Cerebellar nuclear complex (tissue), 1 donor: ENCODE measurements at regions not wholly inside any gene's neighbourhood (a gene's known extent, or its start where the extent isn't known, plus 50 kb on each side); places are given as distances from the start of the nearest gene placed in this dataset.

ENCODE experiments used
- DNase-seq, 2 experiments: peaks; one replicate each; lab custom pipeline; 2025; lab: John Stamatoyannopoulos, UW

DNA sequence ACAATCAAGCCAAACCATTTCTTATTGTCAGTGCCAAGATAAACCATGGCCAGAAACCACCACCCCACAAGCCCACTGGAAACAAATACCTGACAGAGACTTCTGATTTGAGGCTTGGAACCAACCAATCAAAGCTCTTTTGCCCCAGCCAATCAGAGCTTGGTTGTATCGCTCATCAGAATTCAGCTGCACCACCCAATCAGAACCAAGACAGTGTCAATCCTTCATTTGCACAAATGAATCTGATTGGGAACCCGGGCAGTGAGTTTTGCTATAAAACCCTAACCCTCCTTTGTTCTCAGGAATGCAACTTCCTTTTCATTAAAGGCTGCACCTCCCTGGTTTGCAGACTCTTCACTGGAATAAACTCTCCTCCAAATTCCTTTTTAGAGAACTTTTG is 87.4 kb downstream of the ELAPOR2 start:
- no peak for DNase-seq

GRCh38 chr7:86970986-86971385 is 88.5 kb downstream of the ELAPOR2 start:
- DNase-seq = no peak

DNA sequence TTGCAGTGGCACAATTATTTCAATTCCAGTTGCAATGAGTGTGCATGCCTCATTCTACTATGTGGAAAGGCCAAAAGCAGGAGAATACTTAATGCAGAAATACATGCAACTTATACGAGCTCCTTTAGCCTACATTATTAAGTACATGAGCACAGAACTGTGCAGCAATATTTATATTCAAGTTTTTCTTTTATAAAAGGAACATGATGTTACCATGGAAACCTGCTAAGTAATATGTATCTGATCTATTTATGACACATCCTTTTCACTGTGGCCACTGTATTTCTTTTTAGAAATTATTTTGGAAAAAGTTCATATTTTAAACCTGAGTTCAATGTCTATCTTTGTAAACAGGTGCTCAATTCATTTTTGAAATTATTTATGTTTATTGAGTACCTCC is 88.9 kb downstream of the ELAPOR2 start:
- no peak for DNase-seq

GRCh38 chr7:86969865-86970264 is 89.6 kb downstream of the ELAPOR2 start:
- DNase-seq = no peak

- DNase-seq = no peak
Observed at GRCh38 chr7:86968618-86969017, 90.8 kb downstream of the ELAPOR2 start.

GRCh38 chr7:86966916-86967315 is 92.5 kb downstream of the ELAPOR2 start:
- DNase-seq = no peak

DNA sequence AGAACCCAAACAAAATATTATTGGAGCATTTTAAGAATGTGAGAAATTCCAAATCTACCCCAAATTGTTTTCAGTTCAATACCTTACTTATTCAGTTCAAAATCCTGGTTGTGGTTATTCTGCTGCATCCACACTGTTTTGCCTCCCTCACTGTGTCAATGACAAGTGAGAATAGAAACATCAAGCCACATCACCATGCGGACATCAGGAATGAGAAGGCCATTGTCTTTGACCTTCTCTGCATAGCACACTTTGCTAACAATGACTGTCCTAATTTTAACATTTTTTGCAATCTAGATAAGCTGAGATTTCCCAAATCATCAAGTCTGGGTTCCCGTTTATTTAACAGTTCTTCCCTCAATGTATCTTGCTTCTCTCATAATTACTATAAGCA is 93.7 kb downstream of the ELAPOR2 start:
- DNase-seq = no peak

DNA sequence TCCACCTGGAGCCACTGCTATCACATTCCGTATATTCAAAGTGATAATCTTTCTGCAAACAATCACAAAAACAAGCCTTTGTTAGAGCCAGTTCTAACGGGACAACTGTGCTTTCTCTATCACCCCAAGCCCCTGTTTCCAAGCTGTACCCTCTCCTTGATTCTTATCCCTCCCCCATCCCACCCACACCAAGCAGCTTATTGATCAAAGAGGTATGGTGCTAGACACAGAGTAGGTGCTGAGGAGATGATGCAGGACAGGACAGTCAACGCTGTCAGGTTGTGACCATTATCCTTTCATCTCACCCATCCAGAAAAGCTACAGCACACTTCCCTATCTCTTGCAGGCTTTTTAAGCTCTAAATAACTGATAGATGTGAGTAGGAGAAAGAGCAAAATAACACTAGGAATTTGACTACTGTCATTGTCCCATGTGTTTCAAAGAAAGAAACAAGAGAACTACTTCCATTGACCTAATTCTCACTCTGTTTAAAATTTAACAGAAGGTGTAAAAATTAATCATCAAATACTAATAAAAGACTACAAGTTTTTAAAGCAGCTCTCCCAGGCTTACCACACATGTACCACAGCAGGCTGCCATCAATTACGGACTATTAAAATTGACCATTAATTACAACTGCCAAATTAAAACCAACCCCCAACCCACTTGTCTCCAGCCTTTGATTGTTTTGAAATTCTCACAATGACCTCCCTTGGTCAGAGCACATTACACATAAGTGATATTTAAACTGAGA is 94.3 kb downstream of the ELAPOR2 start:
- DNase-seq = no peak

GRCh38 chr7:86963599-86964230 is 95.7 kb downstream of the ELAPOR2 start:
- no peak for DNase-seq

DNA sequence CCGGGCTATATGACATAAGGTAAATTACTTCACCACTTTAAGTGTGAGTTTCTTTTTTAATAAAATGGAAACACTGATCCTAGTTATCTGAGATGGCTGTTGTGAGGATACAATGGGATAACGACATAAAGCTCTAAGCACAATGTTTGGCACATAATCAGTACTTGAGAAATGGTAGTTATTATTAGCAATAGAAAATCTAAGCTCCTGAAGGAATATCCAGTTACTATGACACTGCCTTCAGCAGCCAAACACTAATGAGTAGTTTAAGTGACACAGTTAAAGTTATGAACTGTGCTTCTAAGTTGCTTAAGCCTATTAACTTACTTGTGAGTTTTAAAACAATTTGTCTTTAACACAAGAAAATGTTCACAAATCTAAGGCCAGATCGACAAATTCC is 96.8 kb downstream of the ELAPOR2 start:
- DNase-seq = no peak

- DNase-seq = no peak
Observed at GRCh38 chr7:86961686-86962085, 97.8 kb downstream of the ELAPOR2 start.

- no peak for DNase-seq
Observed at GRCh38 chr7:86958380-86958779, 101.1 kb downstream of the ELAPOR2 start.

DNA sequence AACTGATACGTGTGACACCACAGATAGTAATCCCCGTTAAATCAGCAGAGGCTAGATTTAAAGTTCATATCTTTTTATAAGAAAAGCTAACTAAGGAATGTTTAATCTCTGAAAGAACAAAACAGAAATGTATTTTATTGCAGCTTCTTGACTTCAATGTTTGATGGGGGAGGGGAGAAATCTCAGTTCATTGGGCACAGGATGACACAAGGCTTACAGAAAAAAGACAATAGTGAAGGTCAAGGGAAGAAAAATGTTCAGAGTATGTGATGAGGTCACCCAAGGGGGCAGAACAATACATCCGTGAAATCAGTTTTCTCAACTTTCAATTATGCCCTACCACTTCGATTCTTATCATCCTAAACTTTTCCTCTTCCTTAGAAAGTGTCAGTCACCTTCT is 102.9 kb downstream of the ELAPOR2 start:
- DNase-seq = no peak

- DNase-seq = no peak
Observed at GRCh38 chr7:86955895-86956503, 103.5 kb downstream of the ELAPOR2 start.

DNA sequence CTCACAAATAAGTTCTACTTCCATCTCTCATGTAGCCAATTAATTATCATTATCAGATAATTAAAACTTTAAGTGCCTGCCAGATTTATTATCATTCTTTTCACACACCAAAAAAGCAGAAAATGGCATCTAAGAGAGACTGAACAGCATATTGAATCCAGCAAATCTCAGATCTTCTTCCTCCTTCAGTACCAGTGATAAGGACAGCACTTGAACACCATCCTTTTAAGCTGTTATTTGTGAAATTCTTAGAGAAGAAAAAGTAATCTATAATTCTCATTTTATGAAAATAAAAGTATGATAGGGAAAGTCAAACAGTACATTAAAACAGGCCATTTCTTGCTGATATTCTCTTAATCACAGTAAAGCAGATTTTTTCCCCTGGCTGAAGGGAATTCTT is 104.5 kb downstream of the ELAPOR2 start:
- no peak for DNase-seq

DNA sequence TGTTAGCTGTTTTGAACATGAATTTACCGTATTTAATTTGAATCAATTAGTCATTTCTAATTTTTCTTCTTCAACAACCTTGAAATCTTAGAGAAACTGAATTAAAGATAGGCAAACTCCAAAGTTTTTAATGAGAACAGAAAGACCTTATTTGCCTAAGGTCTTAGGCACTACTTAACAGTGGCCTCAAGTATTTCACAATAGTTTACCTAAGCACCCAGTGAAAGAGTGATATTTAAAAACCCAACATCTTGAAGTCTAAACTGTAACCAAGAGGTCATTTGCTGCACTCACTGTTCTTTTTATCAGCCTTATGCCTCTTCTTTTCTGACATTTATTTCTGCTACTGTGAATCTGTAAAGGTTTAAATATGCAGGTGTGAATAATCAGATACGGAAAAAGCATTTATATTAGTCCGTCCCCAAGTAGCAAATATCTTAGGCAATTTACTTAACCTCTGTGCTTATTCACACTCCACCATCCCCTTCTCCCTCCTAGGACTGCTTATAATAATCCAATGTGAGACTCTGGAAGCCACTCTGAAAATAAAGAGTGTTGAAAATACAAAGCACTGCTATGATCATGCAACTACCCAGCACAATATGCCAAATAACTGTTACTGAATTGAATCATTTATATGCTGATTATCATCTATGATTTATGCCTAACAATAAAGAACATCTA is 105.7 kb downstream of the ELAPOR2 start:
- DNase-seq = no peak

- DNase-seq = no peak
Observed at GRCh38 chr7:86953219-86953618, 106.2 kb downstream of the ELAPOR2 start.

DNA sequence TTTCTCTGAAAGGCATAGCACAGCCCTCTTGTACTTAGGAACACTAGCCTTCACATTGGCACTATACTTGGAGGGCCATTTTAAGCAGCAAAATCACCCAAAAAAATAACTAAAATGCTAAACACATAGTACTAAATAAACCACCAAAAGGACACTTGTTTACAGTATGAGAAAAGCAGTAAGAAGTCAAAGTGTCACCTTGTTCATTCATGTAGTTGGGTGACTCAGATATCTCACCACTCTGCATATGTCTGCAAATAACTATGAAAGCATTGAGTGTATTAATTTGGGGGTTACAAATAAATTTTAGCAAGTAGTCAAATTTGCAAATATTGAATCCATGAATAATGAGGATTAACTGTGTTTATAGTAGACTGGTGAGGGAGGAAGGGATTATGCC is 107.6 kb downstream of the ELAPOR2 start:
- no peak for DNase-seq

- DNase-seq = no peak
Observed at GRCh38 chr7:86950944-86951343, 108.5 kb downstream of the ELAPOR2 start.

- DNase-seq = no peak
Observed at GRCh38 chr7:86950360-86950759, 109.1 kb downstream of the ELAPOR2 start.

DNA sequence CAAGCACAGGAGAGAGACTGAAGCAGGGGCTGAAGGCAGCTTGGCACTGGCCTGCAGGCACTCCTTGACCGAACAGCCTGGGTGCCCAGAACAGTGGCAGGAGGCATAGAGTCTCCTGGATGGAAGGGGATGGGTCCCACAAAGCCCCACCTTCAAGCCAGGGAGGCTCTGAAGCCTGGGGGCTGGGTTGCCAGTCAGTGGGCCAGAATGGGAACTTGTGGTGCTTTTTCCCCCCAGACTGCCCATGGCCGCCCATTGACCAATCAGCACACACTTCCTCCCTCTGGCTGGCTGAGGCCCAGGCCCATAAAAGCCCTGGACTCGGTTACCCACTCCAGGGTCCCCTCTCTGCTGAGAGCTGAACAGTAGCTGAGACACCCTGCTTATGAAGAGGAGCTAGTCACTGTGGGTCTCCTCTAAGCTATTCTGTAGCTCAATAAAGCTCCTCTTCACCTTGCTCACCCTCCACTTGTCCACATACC is 109.6 kb downstream of the ELAPOR2 start:
- no peak for DNase-seq

- no peak for DNase-seq
Observed at GRCh38 chr7:86949052-86949778, 110.2 kb downstream of the ELAPOR2 start.
